Right lobe of liver (tissue), 6 donors: ENCODE measurements at regions not wholly inside any gene's neighbourhood (a gene's known extent, or its start where the extent isn't known, plus 50 kb on each side); places are given as distances from the start of the nearest gene placed in this dataset.

Experiments used
- ATAC-seq, 4 donors: fragments of 200-7000 bp; cut with Tn5 transposase; one replicate each; pipeline ENCODE4 v1.9.1; 2020; ENCODE audit warnings: mild to moderate bottlenecking in 4 of 4, moderate library complexity in 4 of 4
- DNase-seq, 3 donors: peaks; one replicate each; pipeline ENCODE4 v3.0.0-alpha.2; 2020
- H3K27ac ChIP-seq, 3 donors: fragments of 200-600 bp; one replicate each; pipeline ENCODE4 v1.8.0; 2022
- H3K27me3 ChIP-seq, 2 donors: fragments of 200-600 bp; one replicate each; pipeline ENCODE4 v1.8.0; 2022
- H3K36me3 ChIP-seq, 4 donors: fragments of 200-600 bp; sonication (generic) in 1 of 4; one replicate each; pipeline versions ENCODE4 v1.5.1 to v1.8.0; 2017 to 2022; ENCODE audit warnings: control low read depth in 1 of 4
- H3K4me1 ChIP-seq, 4 donors: fragments of 200-600 bp; sonication (generic) in 1 of 4; one replicate each; pipeline versions ENCODE4 v1.5.1 to v1.8.0; 2017 to 2022; ENCODE audit warnings: control low read depth in 1 of 4
- H3K4me3 ChIP-seq, 3 donors: fragments of 200-600 bp; one replicate each; pipeline ENCODE4 v1.8.0; 2022
- H3K9me3 ChIP-seq, 4 donors: fragments of 200-600 bp; sonication (generic) in 1 of 4; one replicate each; pipeline versions ENCODE4 v1.5.1 to v1.8.0; 2017 to 2022; ENCODE audit warnings: control low read depth in 1 of 4
- POLR2A ChIP-seq: fragments of 450-650 bp; IDR thresholded peaks from one replicate; pipeline ENCODE4 v1.6.1; 2017; ENCODE audit warnings: antibody characterized with exemption, mild to moderate bottlenecking
- WGBS: methylation state at CpG from one replicate; pipeline ENCODE4 v1.1.6; 2018; ENCODE audit warnings: low coverage, low lambda C conversion rate; ENCODE audit not compliant: insufficient coverage; ENCODE audit errors: missing lambda C conversion rate; 5-methylcytosine and 5-hydroxymethylcytosine counted together
- intact Hi-C, 2 donors: fragments of 100-400 bp; cut with DNase I; formaldehyde crosslinking; loops; one replicate each; pipeline versions ENCODE4 v1.11.2 to v1.14.1; 2022
- TF ChIP-seq, protein P1 (sequence below), 4 donors: fragments of 200-600 bp in 3 of 4; fragments of 450-650 bp in 1 of 4; IDR thresholded peaks; one replicate each; pipeline versions ENCODE4 v1.5.1 to v1.8.0; 2016 to 2022; ENCODE audit warnings: antibody characterized with exemption in 4 of 4, mild to moderate bottlenecking in 2 of 4
- donor health status: DM: no; HTN: yes; CAD: no.
- donor health status: DM: no; HTN: no; CAD: no.
- donor health status: DM: no; HTN: no; CAD: no.
- donor health status: DM: no; HTN: yes; CAD: no.
- donor health status: DM: no; HTN: yes; CAD: no.

DNA sequence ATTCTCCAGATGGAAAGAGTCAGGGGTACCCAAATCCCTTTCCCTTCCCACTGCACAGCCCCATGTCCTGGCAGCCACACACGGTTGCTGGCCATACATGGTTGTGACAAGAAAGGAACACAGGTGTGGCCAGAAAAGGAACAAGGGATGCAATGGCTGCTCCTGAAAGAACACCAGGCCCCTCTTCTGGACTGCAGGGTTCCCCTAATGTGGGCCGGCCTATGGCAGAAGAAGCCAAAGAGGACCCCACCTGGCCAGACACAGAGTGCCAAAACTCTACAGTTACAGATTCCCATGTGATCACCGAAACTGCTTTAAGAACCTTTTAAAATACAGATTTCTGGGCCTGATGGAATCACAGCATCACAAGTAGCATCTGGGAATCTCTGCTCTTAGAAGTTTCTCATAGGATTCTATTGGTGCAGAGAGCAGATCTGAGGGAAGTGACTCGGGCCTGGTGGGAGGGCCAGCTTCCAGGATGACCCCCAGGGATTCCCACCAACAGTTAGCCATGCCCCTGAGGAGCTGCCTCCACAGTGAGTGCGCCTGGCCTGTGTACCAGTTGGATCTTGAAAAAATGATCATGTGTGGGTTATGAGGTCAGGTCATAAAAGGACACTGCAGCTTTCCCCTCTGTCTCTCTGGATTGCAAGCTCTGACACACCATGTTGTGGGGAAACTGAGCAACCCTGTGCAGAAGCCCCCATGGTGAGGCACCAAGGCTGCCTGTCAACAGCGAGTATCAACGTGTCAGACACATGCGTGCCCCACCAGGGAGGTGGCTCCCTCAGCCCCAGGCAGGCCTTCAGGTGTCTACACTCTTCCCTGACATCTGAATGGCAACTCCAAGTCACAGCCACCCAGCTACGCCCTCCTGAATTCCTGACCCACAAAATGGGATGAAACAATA is 89.6 kb upstream of the LANCL2 start:
- WGBS = 33% methylated on average over 3 of the region's 9 CpGs
- intact Hi-C loops = loop anchor here (5.0 to 10.0 kb wide), 3 partner anchors 139 to 317 kb away; no protein-coding TSS in a partner anchor
- ATAC-seq (no peak), DNase-seq (no peak)
- no peak for TF ChIP-seq POLR2A
- TF ChIP-seq, protein P1, sequence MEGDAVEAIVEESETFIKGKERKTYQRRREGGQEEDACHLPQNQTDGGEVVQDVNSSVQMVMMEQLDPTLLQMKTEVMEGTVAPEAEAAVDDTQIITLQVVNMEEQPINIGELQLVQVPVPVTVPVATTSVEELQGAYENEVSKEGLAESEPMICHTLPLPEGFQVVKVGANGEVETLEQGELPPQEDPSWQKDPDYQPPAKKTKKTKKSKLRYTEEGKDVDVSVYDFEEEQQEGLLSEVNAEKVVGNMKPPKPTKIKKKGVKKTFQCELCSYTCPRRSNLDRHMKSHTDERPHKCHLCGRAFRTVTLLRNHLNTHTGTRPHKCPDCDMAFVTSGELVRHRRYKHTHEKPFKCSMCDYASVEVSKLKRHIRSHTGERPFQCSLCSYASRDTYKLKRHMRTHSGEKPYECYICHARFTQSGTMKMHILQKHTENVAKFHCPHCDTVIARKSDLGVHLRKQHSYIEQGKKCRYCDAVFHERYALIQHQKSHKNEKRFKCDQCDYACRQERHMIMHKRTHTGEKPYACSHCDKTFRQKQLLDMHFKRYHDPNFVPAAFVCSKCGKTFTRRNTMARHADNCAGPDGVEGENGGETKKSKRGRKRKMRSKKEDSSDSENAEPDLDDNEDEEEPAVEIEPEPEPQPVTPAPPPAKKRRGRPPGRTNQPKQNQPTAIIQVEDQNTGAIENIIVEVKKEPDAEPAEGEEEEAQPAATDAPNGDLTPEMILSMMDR (IDR thresholded peaks at IDR 0.05) = no peak
- no peaks in the 10 kb centered on the region for H3K27me3 ChIP-seq
- no peak overlapping the region for H3K27ac ChIP-seq
- no peaks in the 10 kb centered on the region for H3K36me3 ChIP-seq
- no peaks in the 10 kb centered on the region for H3K9me3 ChIP-seq
- no peak overlapping the region for H3K4me3 ChIP-seq
- H3K4me1 ChIP-seq = no peaks in the 10 kb centered on the region

DNA sequence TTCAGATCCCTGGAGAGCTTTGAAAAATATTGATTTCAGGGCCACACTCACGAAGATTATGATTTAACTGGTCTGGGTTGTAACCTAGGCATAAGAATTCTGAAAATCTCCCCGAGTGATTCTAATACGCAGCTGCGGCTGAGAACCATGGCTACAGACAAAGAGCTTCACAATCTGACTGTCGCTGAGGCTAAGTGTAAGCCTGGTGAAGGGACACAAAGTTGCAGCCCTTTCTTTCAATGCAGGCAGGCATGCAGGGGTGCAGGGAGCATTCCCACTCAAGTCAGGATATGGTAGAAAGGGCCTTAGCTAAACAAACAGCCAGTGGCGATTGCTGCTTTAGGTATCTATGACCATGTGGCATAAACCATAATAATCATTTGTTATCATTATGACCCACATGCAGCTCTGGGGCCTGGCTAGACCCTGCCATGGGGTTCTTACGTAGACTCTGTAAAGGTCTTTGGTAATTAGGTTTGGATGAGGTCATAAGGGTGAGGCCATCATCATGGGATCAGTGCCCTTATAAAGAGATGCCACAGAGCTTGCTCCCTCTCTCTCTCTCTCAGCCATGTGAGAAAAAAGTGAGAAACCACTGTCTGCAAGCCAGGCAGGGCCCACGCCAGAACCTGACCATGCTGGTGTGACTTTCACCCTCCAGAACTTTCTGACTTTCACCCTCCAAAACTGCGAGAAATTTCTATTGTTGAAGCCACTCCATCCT is 88.4 kb upstream of the LANCL2 start:
- intact Hi-C loops = loop anchor here (5.0 to 10.0 kb wide), 3 partner anchors 138 to 316 kb away; no protein-coding TSS in a partner anchor
- TF ChIP-seq, protein P1 (IDR thresholded peaks at IDR 0.05) = no peak
- TF ChIP-seq POLR2A = no peak
- ATAC-seq (no peak), DNase-seq (no peak)
- Histone ChIP-seq H3K27ac (no peak overlapping the region), H3K4me1 (no peaks in the 10 kb centered on the region), H3K9me3 (no peaks in the 10 kb centered on the region), H3K27me3 (no peaks in the 10 kb centered on the region), H3K36me3 (no peaks in the 10 kb centered on the region), H3K4me3 (no peak overlapping the region)
- WGBS = 75% methylated on average over 8 of the region's 9 CpGs

GRCh38 chr7:55277916-55278315 is 87.2 kb upstream of the LANCL2 start:
- intact Hi-C loops = loop anchor here (5.0 to 10.0 kb wide), 3 partner anchors 137 to 314 kb away; no protein-coding TSS in a partner anchor
- DNase-seq (no peak), ATAC-seq (no peak)
- no peaks in the 10 kb centered on the region for H3K9me3 ChIP-seq
- H3K27ac ChIP-seq = no peak overlapping the region
- no peaks in the 10 kb centered on the region for H3K36me3 ChIP-seq
- H3K27me3 ChIP-seq = no peaks in the 10 kb centered on the region
- no peak for TF ChIP-seq POLR2A
- TF ChIP-seq, protein P1 (IDR thresholded peaks at IDR 0.05) = no peak
- H3K4me1 ChIP-seq = no peaks in the 10 kb centered on the region
- 50% methylated on average over 3 of the region's 6 CpGs for WGBS
- no peak overlapping the region for H3K4me3 ChIP-seq

- H3K4me1 ChIP-seq = no peaks in the 10 kb centered on the region
- no peak overlapping the region for H3K27ac ChIP-seq
- ATAC-seq = no peak
- H3K36me3 ChIP-seq = no peaks in the 10 kb centered on the region
- H3K9me3 ChIP-seq = no peaks in the 10 kb centered on the region
- no peak overlapping the region for H3K4me3 ChIP-seq
- TF ChIP-seq POLR2A = no peak
- TF ChIP-seq, protein P1 (IDR thresholded peaks at IDR 0.05) = no peak
- DNase-seq = no peak
- WGBS = 71% methylated on average over 6 of the region's 9 CpGs
- intact Hi-C loops = loop anchor here (5.0 to 10.0 kb wide), 3 partner anchors 136 to 314 kb away; no protein-coding TSS in a partner anchor
- H3K27me3 ChIP-seq = no peaks in the 10 kb centered on the region
Measured at GRCh38 chr7:55278321-55278720, 86.8 kb upstream of the LANCL2 start.
